ENCODE measurements at regions not wholly inside any gene's neighbourhood (a gene's known extent, or its start where the extent isn't known, plus 50 kb on each side); places are given as distances from the start of the nearest gene placed in this dataset.
"Not testable (repeated sequence)": the region's sequence is repeated elsewhere in the genome, so short reads cannot be mapped to it uniquely, and the experiment has no call there.

DNA sequence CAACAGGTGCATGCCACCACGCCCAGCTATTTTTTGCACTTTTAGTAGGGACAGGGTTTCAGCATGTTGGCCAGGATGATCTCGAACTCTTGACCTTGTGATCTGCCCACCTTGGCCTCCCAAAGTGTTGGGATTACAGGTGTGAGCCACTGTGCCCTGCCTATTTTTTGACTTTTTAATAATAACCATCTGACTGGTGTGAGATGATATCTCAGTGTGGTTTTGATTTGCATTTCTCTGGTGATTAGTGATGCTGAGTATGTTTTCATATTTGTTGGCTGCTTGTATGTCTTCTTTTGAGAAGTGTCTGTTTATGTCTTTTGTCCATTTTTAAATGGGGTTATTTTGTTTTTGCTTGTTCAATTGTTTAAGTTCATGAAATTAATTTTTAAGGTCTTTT is 63.7 kb downstream of the HLX start:
- FAIRE-seq; intact Hi-C loops (cut with micrococcal nuclease; ENCODE audit: unreplicated experiment); POLR2A ChIA-PET; H3K79me2 ChIP-seq (ENCODE audit: insufficient read depth, low read length); H4K20me1 ChIP-seq (ENCODE audit: insufficient read depth, low read length); in situ Hi-C loops (cut with HindIII; ENCODE audit: extremely low pct_ligation_motif_present, low pct_unique_long_range_greater_than_20kb); H3K27ac ChIP-seq (ENCODE audit: extremely low read length, insufficient read depth, low read length); H3K27me3 ChIP-seq (ENCODE audit: control insufficient read depth in 1 of 2, insufficient read depth in 2 of 2, low read length in 2 of 2); H3K9me3 ChIP-seq (ENCODE audit: low read length); BruUV-seq (replicated peaks); H3K4me2 ChIP-seq (ENCODE audit: low read depth, low read length); H2AFZ ChIP-seq (ENCODE audit: low read length); H3K36me3 ChIP-seq (replicated peaks in 1 of 2; ENCODE audit: control insufficient read depth in 1 of 2, insufficient read depth in 2 of 2, low read length in 2 of 2); H3K4me1 ChIP-seq (ENCODE audit: insufficient read depth, low read length); H3K4me3 ChIP-seq (replicated peaks in 1 of 3; ENCODE audit: insufficient read depth in 1 of 3, low read depth in 2 of 3, low read length in 3 of 3); CTCF ChIA-PET (ENCODE audit: low intra/inter-chr PET ratio, low total read pairs); DNase-seq (ENCODE audit: low spot score); ATAC-seq; H3K9ac ChIP-seq (ENCODE audit: insufficient read depth, low read depth, low read length): not testable (repeated sequence)
- WGBS (ENCODE audit: low lambda C conversion rate), result 21% methylated on average over 2 of the region's 2 CpGs

DNA sequence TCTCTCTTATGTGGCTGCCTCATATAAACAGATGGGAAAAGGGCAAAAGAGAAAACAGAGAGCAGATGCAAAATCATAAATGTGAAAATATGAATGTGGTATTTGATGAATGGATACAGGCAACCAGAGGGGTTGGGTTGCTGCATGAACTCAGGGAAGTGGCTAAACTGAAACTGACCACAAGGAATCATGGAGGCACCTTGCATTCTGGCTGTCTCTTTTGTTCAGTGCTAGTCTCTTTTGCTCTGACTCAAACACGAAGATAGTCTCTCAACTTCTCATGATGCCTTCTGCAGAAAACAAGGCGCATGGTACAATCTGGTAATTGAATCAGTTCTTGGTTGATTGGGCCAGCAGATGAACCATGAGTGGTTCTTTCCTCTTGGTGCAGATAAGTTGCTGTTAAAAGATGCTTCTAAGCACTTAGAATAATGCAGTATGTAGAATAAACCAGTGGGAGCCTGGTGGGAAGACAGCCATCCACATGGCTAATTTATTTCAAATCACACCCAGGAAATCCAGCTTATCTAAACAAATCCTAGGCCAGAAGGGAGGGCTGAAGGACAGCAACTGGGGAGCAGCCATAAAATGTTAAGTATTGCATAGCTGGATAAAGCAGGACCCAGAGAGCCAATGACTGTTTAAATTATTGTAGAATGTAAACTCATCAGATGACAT is 64.2 kb downstream of the HLX start:
- no peak overlapping the region for H2AFZ ChIP-seq (ENCODE audit: low read length)
- H3K9ac ChIP-seq (ENCODE audit: insufficient read depth, low read depth, low read length), result no peak overlapping the region
- in situ Hi-C loops (cut with HindIII; ENCODE audit: extremely low pct_ligation_motif_present, low pct_unique_long_range_greater_than_20kb), result no loop called here
- H3K9me3 ChIP-seq (ENCODE audit: low read length), result no peaks in the 10 kb centered on the region
- ATAC-seq (no peak), FAIRE-seq (no peak), DNase-seq (ENCODE audit: low spot score) (no peak)
- 0% methylated on average over 1 of the region's 2 CpGs for WGBS (ENCODE audit: low lambda C conversion rate)
- ChIA-PET CTCF (ENCODE audit: low intra/inter-chr PET ratio, low total read pairs) (no interaction called here), POLR2A (no interaction called here)
- H3K4me2 ChIP-seq (ENCODE audit: low read depth, low read length), result no peak overlapping the region
- H3K4me3 ChIP-seq (replicated peaks in 1 of 3; ENCODE audit: insufficient read depth in 1 of 3, low read depth in 2 of 3, low read length in 3 of 3), result no peak overlapping the region
- no peaks in the 10 kb centered on the region; a peak in 1 of 5 replicates for H3K27me3 ChIP-seq (ENCODE audit: control insufficient read depth in 1 of 2, insufficient read depth in 2 of 2, low read length in 2 of 2)
- H3K36me3 ChIP-seq (replicated peaks in 1 of 2; ENCODE audit: control insufficient read depth in 1 of 2, insufficient read depth in 2 of 2, low read length in 2 of 2), result no peaks in the 10 kb centered on the region
- no TSS peak for BruUV-seq (replicated peaks)
- intact Hi-C loops (cut with micrococcal nuclease; ENCODE audit: unreplicated experiment), result no loop called here
- H3K79me2 ChIP-seq (ENCODE audit: insufficient read depth, low read length), result no peaks in the 10 kb centered on the region
- no peak overlapping the region for H3K27ac ChIP-seq (ENCODE audit: extremely low read length, insufficient read depth, low read length)
- no peaks in the 10 kb centered on the region for H3K4me1 ChIP-seq (ENCODE audit: insufficient read depth, low read length)
- no peaks in the 10 kb centered on the region for H4K20me1 ChIP-seq (ENCODE audit: insufficient read depth, low read length)
- TF ChIP-seq SRSF4 (IDR thresholded peaks at IDR 0.05; ENCODE audit: low read depth, low read length, poor library complexity, severe bottlenecking) (no peak), ZBTB49 (CRISPR knock-in tag; IDR thresholded peaks at IDR 0.05; ENCODE audit: borderline replicate concordance) (no peak), ZNF770 (CRISPR knock-in tag; IDR thresholded peaks at IDR 0.05) (no peak), GABPA (IDR thresholded peaks at IDR 0.05; ENCODE audit: low read depth, low read length) (no peak), GABPA (CRISPR knock-in tag; IDR thresholded peaks at IDR 0.05; ENCODE audit: low read depth) (no peak), ZFP41 (CRISPR knock-in tag; IDR thresholded peaks at IDR 0.05; ENCODE audit: borderline replicate concordance) (no peak)

Data from HepG2 (cell line).